ENCODE measurements at regions not wholly inside any gene's neighbourhood (a gene's known extent, or its start where the extent isn't known, plus 50 kb on each side); places are given as distances from the start of the nearest gene placed in this dataset.
A peak's percentile ranks its signal among the peaks of the same experiment; 100 is the strongest.

- TF ChIP-seq PRDM2 (tag by site-specific recombination; IDR thresholded peaks at IDR 0.05; ENCODE audit: borderline replicate concordance), result no peak
- TF ChIP-seq ZNF366 (tag by site-specific recombination; conservative IDR thresholded peaks at IDR 0.05), result peak; percentile 80
- no peak for TF ChIP-seq ZNF280C (tag by site-specific recombination; IDR thresholded peaks at IDR 0.05)
- TF ChIP-seq ZNF335 (tag by site-specific recombination; conservative IDR thresholded peaks at IDR 0.05), result peak; percentile 76
- 0 out of 2 replicates have a peak, but pooled peaks have one; percentile 30 for TF ChIP-seq ZNF677 (tag by site-specific recombination; IDR thresholded peaks at IDR 0.05)
- TF ChIP-seq ZFP37 (tag by site-specific recombination; IDR thresholded peaks at IDR 0.05), result 0 out of 2 replicates have a peak, but pooled peaks have one; percentile 45
- TF ChIP-seq ZNF184 (tag by site-specific recombination; IDR thresholded peaks at IDR 0.05), result peak; percentile 94
- TF ChIP-seq ZNF654 (tag by site-specific recombination; IDR thresholded peaks at IDR 0.05; ENCODE audit: low read depth), result no peak
- TF ChIP-seq ZNF623 (tag by site-specific recombination; IDR thresholded peaks at IDR 0.05), result no peak
- 0 out of 2 replicates have a peak, but pooled peaks have one; percentile 51 for TF ChIP-seq PATZ1 (tag by site-specific recombination; IDR thresholded peaks at IDR 0.05)
- peak; percentile 73 for TF ChIP-seq ZNF37A (tag by site-specific recombination; IDR thresholded peaks at IDR 0.05)
- peak; percentile 88 for TF ChIP-seq EGR2 (tag by site-specific recombination; IDR thresholded peaks at IDR 0.05; ENCODE audit: low read depth)
- TF ChIP-seq, protein P1, sequence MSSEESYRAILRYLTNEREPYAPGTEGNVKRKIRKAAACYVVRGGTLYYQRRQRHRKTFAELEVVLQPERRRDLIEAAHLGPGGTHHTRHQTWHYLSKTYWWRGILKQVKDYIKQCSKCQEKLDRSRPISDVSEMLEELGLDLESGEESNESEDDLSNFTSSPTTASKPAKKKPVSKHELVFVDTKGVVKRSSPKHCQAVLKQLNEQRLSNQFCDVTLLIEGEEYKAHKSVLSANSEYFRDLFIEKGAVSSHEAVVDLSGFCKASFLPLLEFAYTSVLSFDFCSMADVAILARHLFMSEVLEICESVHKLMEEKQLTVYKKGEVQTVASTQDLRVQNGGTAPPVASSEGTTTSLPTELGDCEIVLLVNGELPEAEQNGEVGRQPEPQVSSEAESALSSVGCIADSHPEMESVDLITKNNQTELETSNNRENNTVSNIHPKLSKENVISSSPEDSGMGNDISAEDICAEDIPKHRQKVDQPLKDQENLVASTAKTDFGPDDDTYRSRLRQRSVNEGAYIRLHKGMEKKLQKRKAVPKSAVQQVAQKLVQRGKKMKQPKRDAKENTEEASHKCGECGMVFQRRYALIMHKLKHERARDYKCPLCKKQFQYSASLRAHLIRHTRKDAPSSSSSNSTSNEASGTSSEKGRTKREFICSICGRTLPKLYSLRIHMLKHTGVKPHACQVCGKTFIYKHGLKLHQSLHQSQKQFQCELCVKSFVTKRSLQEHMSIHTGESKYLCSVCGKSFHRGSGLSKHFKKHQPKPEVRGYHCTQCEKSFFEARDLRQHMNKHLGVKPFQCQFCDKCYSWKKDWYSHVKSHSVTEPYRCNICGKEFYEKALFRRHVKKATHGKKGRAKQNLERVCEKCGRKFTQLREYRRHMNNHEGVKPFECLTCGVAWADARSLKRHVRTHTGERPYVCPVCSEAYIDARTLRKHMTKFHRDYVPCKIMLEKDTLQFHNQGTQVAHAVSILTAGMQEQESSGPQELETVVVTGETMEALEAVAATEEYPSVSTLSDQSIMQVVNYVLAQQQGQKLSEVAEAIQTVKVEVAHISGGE (tag by site-specific recombination; conservative IDR thresholded peaks at IDR 0.05; ENCODE audit: low read depth), result no peak
- peak; percentile 68 for TF ChIP-seq ZNF585B (tag by site-specific recombination; IDR thresholded peaks at IDR 0.05)
- peak; percentile 83 for TF ChIP-seq ZNF600 (tag by site-specific recombination; IDR thresholded peaks at IDR 0.05)
- TF ChIP-seq ZNF549 (tag by site-specific recombination; IDR thresholded peaks at IDR 0.05), result no peak
- no peak for TF ChIP-seq ZNF211 (tag by site-specific recombination; IDR thresholded peaks at IDR 0.05; ENCODE audit: low read depth)
- TF ChIP-seq ZNF510 (tag by site-specific recombination; IDR thresholded peaks at IDR 0.05; ENCODE audit: insufficient replicate concordance), result no peak
- peak; percentile 84 for TF ChIP-seq ZIC2 (tag by site-specific recombination; IDR thresholded peaks at IDR 0.05)
- TF ChIP-seq ZNF112 (tag by site-specific recombination; IDR thresholded peaks at IDR 0.05), result no peak
- no peak for TF ChIP-seq HOXA7 (CRISPR knock-in tag; IDR thresholded peaks at IDR 0.05; ENCODE audit: borderline replicate concordance)
- TF ChIP-seq ZNF202 (tag by site-specific recombination; IDR thresholded peaks at IDR 0.05; ENCODE audit: borderline replicate concordance), result no peak
- TF ChIP-seq ZNF324 (tag by site-specific recombination; IDR thresholded peaks at IDR 0.05), result no peak
Measured at GRCh38 chrX:39755143-39756032, 342.4 kb downstream of the BCOR start (continued).

All from HEK293 (cell line).